ENCODE measurements at regions not wholly inside any gene's neighbourhood (a gene's known extent, or its start where the extent isn't known, plus 50 kb on each side); places are given as distances from the start of the nearest gene placed in this dataset.

GRCh38 chr13:44028734-44029133 is 149.0 kb downstream of the LACC1 start (continued):
- no peak for TF ChIP-seq HDAC2 (IDR thresholded peaks at IDR 0.05)

DNA sequence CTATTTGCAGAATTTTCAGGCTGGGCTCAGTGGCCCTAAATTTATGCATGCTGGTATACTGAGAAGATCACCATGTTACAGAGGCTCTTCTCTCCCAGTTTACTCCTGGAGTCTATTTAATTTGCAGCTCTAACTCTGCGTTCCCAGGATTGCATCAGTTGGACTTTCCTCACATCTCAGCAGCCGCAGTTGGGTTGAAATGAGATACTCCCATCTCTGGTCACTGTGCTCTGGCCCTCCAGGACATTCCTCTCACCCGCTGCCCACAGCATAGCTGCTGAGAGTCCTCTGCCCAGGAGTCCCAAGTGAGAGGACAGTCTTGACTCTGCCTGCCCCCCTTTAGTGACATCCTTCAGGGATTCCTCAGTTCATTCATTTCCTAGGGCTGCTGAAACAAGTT is 150.9 kb downstream of the LACC1 start:
- TF ChIP-seq ATF7 (IDR thresholded peaks at IDR 0.05; ENCODE audit: low read depth) (no peak), TARDBP (IDR thresholded peaks at IDR 0.05; ENCODE audit: borderline replicate concordance) (no peak), HDAC6 (IDR thresholded peaks at IDR 0.05; ENCODE audit: unreplicated experiment) (no peak), EGR1 (IDR thresholded peaks at IDR 0.05; ENCODE audit: borderline replicate concordance in 1 of 2, low read depth in 2 of 2, low read length in 2 of 2) (no peak)
- Histone ChIP-seq H3K4me1 (ENCODE audit: control insufficient read depth, insufficient read depth, low read length) (no peaks in the 10 kb centered on the region), H3K9ac (ENCODE audit: control insufficient read depth, insufficient read depth, low read length) (no peak overlapping the region), H3K4me3 (no peak overlapping the region), H3K27ac (ENCODE audit: control insufficient read depth, insufficient read depth) (no peak overlapping the region), H2AFZ (ENCODE audit: control insufficient read depth, low read depth, low read length) (no peak overlapping the region), H3K4me2 (ENCODE audit: control insufficient read depth, insufficient read depth) (no peak overlapping the region), H3K9me3 (replicated peaks; ENCODE audit: control insufficient read depth, insufficient read depth, low read length) (no peaks in the 10 kb centered on the region; the same call in 2 of the 3 replicates), H3K36me3 (ENCODE audit: control insufficient read depth in 2 of 2, insufficient read depth in 2 of 2, low read length in 1 of 2) (no peaks in the 10 kb centered on the region), H4K20me1 (ENCODE audit: control insufficient read depth, insufficient read depth) (no peaks in the 10 kb centered on the region), H3K79me2 (ENCODE audit: control insufficient read depth, insufficient read depth, low read length) (no peaks in the 10 kb centered on the region), H3K27me3 (replicated peaks in 1 of 2; ENCODE audit: control insufficient read depth in 2 of 2, insufficient read depth in 2 of 2, low read length in 1 of 2) (no peaks in the 10 kb centered on the region)
- intact Hi-C loops (cut with micrococcal nuclease; ENCODE audit: unreplicated experiment): no loop called here
- RAD21 ChIA-PET (ENCODE audit: unreplicated experiment): no interaction called here
- in situ Hi-C loops (cut with MboI): no loop called here
- 11% methylated on average over 3 of the region's 3 CpGs for WGBS (ENCODE audit: insufficient coverage, insufficient replicate concordance, low lambda C conversion rate, missing lambda C conversion rate)
- ATAC-seq (no peak), FAIRE-seq (no peak), DNase-seq (ENCODE audit: low read depth, low spot score) (no peak)
- CTCF ChIA-PET: interaction anchor here (0.5 to 1.0 kb wide), 3 partner anchors 13 to 125 kb away, joined by 3 to 4 read pairs (median 3); no protein-coding TSS in a partner anchor
- POLR2A ChIA-PET: no interaction called here
- BruUV-seq (replicated peaks): no TSS peak
- SMC1A ChIA-PET (ENCODE audit: uncharacterized antibody, unreplicated experiment): interaction anchor here (0.9 kb wide), 1 partner anchor 16 kb away, joined by 3 read pairs; no protein-coding TSS in a partner anchor

- H2AFZ ChIP-seq (ENCODE audit: control insufficient read depth, low read depth, low read length): no peak overlapping the region
- H3K4me2 ChIP-seq (ENCODE audit: control insufficient read depth, insufficient read depth): no peak overlapping the region
- DNase-seq (ENCODE audit: low read depth, low spot score): no peak
- intact Hi-C loops (cut with micrococcal nuclease; ENCODE audit: unreplicated experiment) (no loop called here), in situ Hi-C loops (cut with MboI) (no loop called here)
- no peak for FAIRE-seq
- 42% methylated on average over 2 of the region's 2 CpGs for WGBS (ENCODE audit: insufficient coverage, insufficient replicate concordance, low lambda C conversion rate, missing lambda C conversion rate)
- H3K4me3 ChIP-seq: no peak overlapping the region
- H3K27ac ChIP-seq (ENCODE audit: control insufficient read depth, insufficient read depth): no peak overlapping the region
- H3K9ac ChIP-seq (ENCODE audit: control insufficient read depth, insufficient read depth, low read length): no peak overlapping the region
- no peaks in the 10 kb centered on the region for H3K36me3 ChIP-seq (ENCODE audit: control insufficient read depth in 2 of 2, insufficient read depth in 2 of 2, low read length in 1 of 2)
- RAD21 ChIA-PET (ENCODE audit: unreplicated experiment): no interaction called here
- no peaks in the 10 kb centered on the region for H3K27me3 ChIP-seq (replicated peaks in 1 of 2; ENCODE audit: control insufficient read depth in 2 of 2, insufficient read depth in 2 of 2, low read length in 1 of 2)
- CTCF ChIA-PET: interaction anchor here (1.3 kb wide), 1 partner anchor 123 kb away, joined by 4 read pairs; no protein-coding TSS in a partner anchor
- ATAC-seq: no peak
- SMC1A ChIA-PET (ENCODE audit: uncharacterized antibody, unreplicated experiment): no interaction called here
- H3K4me1 ChIP-seq (ENCODE audit: control insufficient read depth, insufficient read depth, low read length): no peaks in the 10 kb centered on the region
- POLR2A ChIA-PET: no interaction called here
- H4K20me1 ChIP-seq (ENCODE audit: control insufficient read depth, insufficient read depth): no peaks in the 10 kb centered on the region
- no peaks in the 10 kb centered on the region for H3K79me2 ChIP-seq (ENCODE audit: control insufficient read depth, insufficient read depth, low read length)
- no peaks in the 10 kb centered on the region; the same call in 2 of the 3 replicates for H3K9me3 ChIP-seq (replicated peaks; ENCODE audit: control insufficient read depth, insufficient read depth, low read length)
- TF ChIP-seq CHD4 (IDR thresholded peaks at IDR 0.05) (no peak), ZBTB40 (IDR thresholded peaks at IDR 0.05; ENCODE audit: borderline replicate concordance) (no peak), MTA3 (IDR thresholded peaks at IDR 0.05; ENCODE audit: borderline replicate concordance, low read length) (no peak), SIN3A (IDR thresholded peaks at IDR 0.05; ENCODE audit: low read depth, low read length) (no peak), PAX8 (IDR thresholded peaks at IDR 0.05) (no peak), GABPA (IDR thresholded peaks at IDR 0.05; ENCODE audit: low read depth) (no peak), IKZF1 (conservative IDR thresholded peaks at IDR 0.05) (no peak), CBFB (IDR thresholded peaks at IDR 0.05; ENCODE audit: low read depth) (no peak), YY1 (IDR thresholded peaks at IDR 0.05; ENCODE audit: low read depth, low read length) (no peak)
- BruUV-seq (replicated peaks): no TSS peak
Observed at GRCh38 chr13:44031555-44031954, 151.9 kb downstream of the LACC1 start.

Data from GM12878 (cell line).